MM.1S (cell line): ENCODE measurements at regions not wholly inside any gene's neighbourhood (a gene's known extent, or its start where the extent isn't known, plus 50 kb on each side); places are given as distances from the start of the nearest gene placed in this dataset.

Experiments
- DNase-seq: peaks from one replicate; pipeline ENCODE4 v3.0.0-alpha.2; 2015
- H2AFZ ChIP-seq: fragments of 300-600 bp; sonication (generic); 2 replicates; pipeline ENCODE4 v1.6.0; 2016; ENCODE audit warnings: antibody characterized with exemption, low read length
- H3F3A ChIP-seq: fragments of 300-600 bp; sonication (generic); 2 replicates; pipeline ENCODE4 v1.6.1; 2016; ENCODE audit warnings: mild to moderate bottlenecking, antibody characterized with exemption, low read length, moderate library complexity, mixed read lengths; ENCODE audit not compliant: insufficient read depth
- H3K27ac ChIP-seq: fragments of 300-600 bp; sonication (generic); 2 replicates; pipeline ENCODE4 v1.5.1; 2016; ENCODE audit warnings: mild to moderate bottlenecking, low read length
- H3K27me3 ChIP-seq: fragments of 300-600 bp; sonication (generic); replicated peaks from 2 replicates; pipeline ENCODE4 v1.6.0; 2016; ENCODE audit warnings: low read length; ENCODE audit not compliant: insufficient read depth
- H3K36me3 ChIP-seq: fragments of 300-600 bp; sonication (generic); replicated peaks from 2 replicates; pipeline ENCODE4 v1.6.1; 2016; ENCODE audit warnings: mild to moderate bottlenecking, low read length, mixed read lengths; ENCODE audit not compliant: insufficient read depth
- H3K4me1 ChIP-seq: fragments of 300-600 bp; sonication (generic); 2 replicates; pipeline ENCODE4 v1.6.1; 2016; ENCODE audit warnings: low read length, mixed read lengths
- H3K4me2 ChIP-seq: fragments of 300-600 bp; sonication (generic); 2 replicates; pipeline ENCODE4 v1.6.0; 2016; ENCODE audit warnings: low read depth, low read length
- H3K4me3 ChIP-seq: fragments of 300-600 bp; sonication (generic); 2 replicates; pipeline ENCODE4 v1.5.1; 2016; ENCODE audit warnings: low read length, mixed read lengths
- H3K79me2 ChIP-seq: fragments of 300-600 bp; sonication (generic); 2 replicates; pipeline ENCODE4 v1.6.1; 2016; ENCODE audit warnings: mixed run types, low read length, mixed read lengths
- H3K9ac ChIP-seq: fragments of 300-600 bp; sonication (generic); 2 replicates; pipeline ENCODE4 v1.6.1; 2016; ENCODE audit warnings: low read length, mixed read lengths
- H3K9me2 ChIP-seq: fragments of 300-600 bp; sonication (generic); replicated peaks from 2 replicates; pipeline ENCODE4 v1.6.1; 2016; ENCODE audit warnings: mild to moderate bottlenecking, low read length, mixed read lengths; ENCODE audit not compliant: insufficient read depth
- H3K9me3 ChIP-seq: fragments of 300-600 bp; sonication (generic); replicated peaks from 2 replicates; pipeline ENCODE4 v1.6.1; 2016; ENCODE audit warnings: mild to moderate bottlenecking, low read length, mixed read lengths; ENCODE audit not compliant: insufficient read depth
- H4K20me1 ChIP-seq: fragments of 300-600 bp; sonication (generic); 2 replicates; pipeline ENCODE4 v1.6.1; 2016; ENCODE audit warnings: mild to moderate bottlenecking, low read length, moderate library complexity, mixed read lengths; ENCODE audit not compliant: insufficient read depth
- EZH2 ChIP-seq: fragments of 300-600 bp; sonication (generic); optimal IDR thresholded peaks from 2 replicates; pipeline ENCODE3; 2017; ENCODE audit warnings: low read depth, mild to moderate bottlenecking, antibody characterized with exemption, low read length, mixed read lengths
- EZH2phosphoT487 ChIP-seq: fragments of 300-600 bp; sonication (generic); IDR thresholded peaks from 2 replicates; pipeline ENCODE4 v1.6.1; 2018; ENCODE audit warnings: antibody characterized with exemption, low read length
- TF ChIP-seq, protein P1 (sequence below): fragments of 300-600 bp; sonication (generic); IDR thresholded peaks from 2 replicates; pipeline ENCODE4 v1.5.1; 2016; ENCODE audit warnings: antibody characterized with exemption, low read length, mixed read lengths

DNA sequence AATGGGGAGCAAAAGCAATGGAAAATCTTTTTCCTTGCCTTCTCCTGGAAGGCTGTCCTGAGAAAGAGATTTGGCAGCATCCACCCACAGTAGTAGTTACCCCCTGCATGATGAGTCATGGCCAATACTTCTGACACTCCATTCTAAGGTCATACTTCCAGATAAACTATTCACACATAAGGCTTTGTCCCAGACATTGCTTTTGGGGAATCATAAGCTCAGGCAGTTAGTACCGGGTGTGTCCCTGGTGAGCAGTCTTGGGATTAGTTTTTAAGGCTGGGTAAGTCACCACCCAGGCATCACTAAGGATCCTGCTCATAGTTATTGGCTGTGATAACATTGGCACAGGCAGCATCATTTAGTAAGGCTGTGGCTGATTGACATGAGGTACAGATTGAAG lies 160.6 kb upstream of the GGTLC1 start:
- H4K20me1 ChIP-seq = no peaks in the 10 kb centered on the region
- H3K9ac ChIP-seq = no peak overlapping the region
- H3K9me2 ChIP-seq = no peaks in the 10 kb centered on the region
- DNase-seq = no peak
- H3K4me3 ChIP-seq = no peak overlapping the region
- no peak overlapping the region for H2AFZ ChIP-seq
- H3K4me1 ChIP-seq = peaks cover 28% of the 10 kb centered on the region
- no peaks in the 10 kb centered on the region for H3K36me3 ChIP-seq
- H3F3A ChIP-seq = peaks cover 27% of the 10 kb centered on the region
- peak overlapping the region; percentile 95 for H3K27ac ChIP-seq
- no peaks in the 10 kb centered on the region for H3K27me3 ChIP-seq
- H3K4me2 ChIP-seq = 0 out of 2 replicates have a peak overlapping the region, but pooled peaks have one; percentile 0
- H3K9me3 ChIP-seq = no peaks in the 10 kb centered on the region; the same call in 1 of the 2 replicates
- no peaks in the 10 kb centered on the region for H3K79me2 ChIP-seq
- TF ChIP-seq EZH2phosphoT487 (no peak), EZH2 (no peak)
- TF ChIP-seq, protein P1, sequence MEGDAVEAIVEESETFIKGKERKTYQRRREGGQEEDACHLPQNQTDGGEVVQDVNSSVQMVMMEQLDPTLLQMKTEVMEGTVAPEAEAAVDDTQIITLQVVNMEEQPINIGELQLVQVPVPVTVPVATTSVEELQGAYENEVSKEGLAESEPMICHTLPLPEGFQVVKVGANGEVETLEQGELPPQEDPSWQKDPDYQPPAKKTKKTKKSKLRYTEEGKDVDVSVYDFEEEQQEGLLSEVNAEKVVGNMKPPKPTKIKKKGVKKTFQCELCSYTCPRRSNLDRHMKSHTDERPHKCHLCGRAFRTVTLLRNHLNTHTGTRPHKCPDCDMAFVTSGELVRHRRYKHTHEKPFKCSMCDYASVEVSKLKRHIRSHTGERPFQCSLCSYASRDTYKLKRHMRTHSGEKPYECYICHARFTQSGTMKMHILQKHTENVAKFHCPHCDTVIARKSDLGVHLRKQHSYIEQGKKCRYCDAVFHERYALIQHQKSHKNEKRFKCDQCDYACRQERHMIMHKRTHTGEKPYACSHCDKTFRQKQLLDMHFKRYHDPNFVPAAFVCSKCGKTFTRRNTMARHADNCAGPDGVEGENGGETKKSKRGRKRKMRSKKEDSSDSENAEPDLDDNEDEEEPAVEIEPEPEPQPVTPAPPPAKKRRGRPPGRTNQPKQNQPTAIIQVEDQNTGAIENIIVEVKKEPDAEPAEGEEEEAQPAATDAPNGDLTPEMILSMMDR = no peak

- H2AFZ ChIP-seq = peak overlapping the region; percentile 23; the same call in 1 of the 2 replicates
- no peaks in the 10 kb centered on the region; the same call in 1 of the 2 replicates for H3K9me3 ChIP-seq
- no peaks in the 10 kb centered on the region for H3K36me3 ChIP-seq
- H3K27me3 ChIP-seq = no peaks in the 10 kb centered on the region
- H3K4me1 ChIP-seq = peaks cover 28% of the 10 kb centered on the region
- peak overlapping the region; percentile 95 for H3K27ac ChIP-seq
- no peaks in the 10 kb centered on the region for H3K9me2 ChIP-seq
- H3K9ac ChIP-seq = peak overlapping the region; percentile 67
- peak overlapping the region; percentile 28 for H3K4me3 ChIP-seq
- H3K4me2 ChIP-seq = peak overlapping the region; percentile 75
- TF ChIP-seq, protein P1 = no peak
- TF ChIP-seq EZH2 (no peak), EZH2phosphoT487 (no peak)
- H4K20me1 ChIP-seq = no peaks in the 10 kb centered on the region
- no peaks in the 10 kb centered on the region for H3K79me2 ChIP-seq
- H3F3A ChIP-seq = peaks cover 27% of the 10 kb centered on the region
- peak; percentile 99 for DNase-seq
These were observed 159.8 kb upstream of the GGTLC1 start for GRCh38 chr20:24148372-24148771.

GRCh38 chr20:24147961-24148360 lies 159.4 kb upstream of the GGTLC1 start:
- Histone ChIP-seq H3K4me3 (peak overlapping the region; percentile 28), H3F3A (peaks cover 27% of the 10 kb centered on the region), H3K9me3 (no peaks in the 10 kb centered on the region; the same call in 1 of the 2 replicates), H3K4me1 (peaks cover 28% of the 10 kb centered on the region), H3K9ac (peak overlapping the region; percentile 67), H3K79me2 (no peaks in the 10 kb centered on the region), H3K27ac (peak overlapping the region; percentile 95), H3K36me3 (no peaks in the 10 kb centered on the region), H3K27me3 (no peaks in the 10 kb centered on the region), H4K20me1 (no peaks in the 10 kb centered on the region), H3K4me2 (peak overlapping the region; percentile 75), H2AFZ (peak overlapping the region; percentile 3), H3K9me2 (no peaks in the 10 kb centered on the region)
- DNase-seq = peak; percentile 78
- TF ChIP-seq, protein P1 = no peak
- TF ChIP-seq EZH2 (no peak), EZH2phosphoT487 (no peak)
